ENCODE measurements at regions not wholly inside any gene's neighbourhood (a gene's known extent, or its start where the extent isn't known, plus 50 kb on each side); places are given as distances from the start of the nearest gene placed in this dataset.

GRCh38 chr13:61905054-61905453, 489.4 kb upstream of the PCDH20 start:
- H3K36me3 Mint-ChIP-seq (ENCODE audit: low read depth), result no peaks in the 10 kb centered on the region

GRCh38 chr13:61901946-61902541, 486.4 kb upstream of the PCDH20 start:
- no peaks in the 10 kb centered on the region for H3K4me1 Mint-ChIP-seq (ENCODE audit: low read depth)
- no peaks in the 10 kb centered on the region for H3K36me3 Mint-ChIP-seq (ENCODE audit: low read depth)
- H3K4me3 Mint-ChIP-seq (ENCODE audit: unreplicated experiment), result no peak overlapping the region
- H3K9me3 Mint-ChIP-seq (ENCODE audit: low read depth), result no peaks in the 10 kb centered on the region
- no peak for DNase-seq (ENCODE audit: low spot score)
- no peak for TF ChIP-seq CTCF (IDR thresholded peaks at IDR 0.05)
- H3K27me3 Mint-ChIP-seq (ENCODE audit: low read depth), result peaks cover 2% of the 10 kb centered on the region
- H3K27ac Mint-ChIP-seq (ENCODE audit: unreplicated experiment), result no peak overlapping the region

More at GRCh38 chr13:61905054-61905453, 489.4 kb upstream of the PCDH20 start:
- Mint-ChIP-seq H3K27ac (ENCODE audit: unreplicated experiment) (no peak overlapping the region), H3K9me3 (ENCODE audit: low read depth) (no peaks in the 10 kb centered on the region), H3K4me1 (ENCODE audit: low read depth) (no peaks in the 10 kb centered on the region), H3K27me3 (ENCODE audit: low read depth) (peaks cover 2% of the 10 kb centered on the region), H3K4me3 (ENCODE audit: unreplicated experiment) (no peak overlapping the region)
- no peak for DNase-seq (ENCODE audit: low spot score)
- TF ChIP-seq CTCF (IDR thresholded peaks at IDR 0.05), result no peak

DNA sequence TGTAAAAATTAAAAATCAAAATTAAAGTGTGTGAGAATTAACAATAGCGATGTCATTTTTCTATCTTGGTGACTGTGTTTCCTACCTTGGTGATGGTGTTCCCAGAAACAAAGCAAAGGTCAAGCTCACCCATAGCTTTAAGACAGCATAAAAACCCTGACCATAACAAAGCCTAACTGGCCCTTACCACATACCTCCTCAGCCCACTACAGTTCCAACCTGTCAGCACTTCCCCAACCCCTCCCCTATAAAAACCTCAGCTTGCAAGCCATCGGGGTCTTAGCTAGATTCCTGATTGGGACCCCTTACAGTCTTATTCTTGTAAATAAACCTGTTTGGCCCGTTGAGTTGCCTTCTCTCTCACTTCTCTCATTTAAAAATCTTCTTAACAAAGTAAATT, 484.4 kb upstream of the PCDH20 start:
- TF ChIP-seq CTCF (IDR thresholded peaks at IDR 0.05), result no peak
- Mint-ChIP-seq H3K4me3 (ENCODE audit: unreplicated experiment) (no peak overlapping the region), H3K27me3 (ENCODE audit: low read depth) (no peaks in the 10 kb centered on the region), H3K9me3 (ENCODE audit: low read depth) (no peaks in the 10 kb centered on the region), H3K4me1 (ENCODE audit: low read depth) (no peaks in the 10 kb centered on the region), H3K36me3 (ENCODE audit: low read depth) (no peaks in the 10 kb centered on the region), H3K27ac (ENCODE audit: unreplicated experiment) (no peak overlapping the region)
- DNase-seq (ENCODE audit: low spot score), result no peak

GRCh38 chr13:61898207-61898606, 482.6 kb upstream of the PCDH20 start:
- no peak for DNase-seq (ENCODE audit: low spot score)
- Mint-ChIP-seq H3K27me3 (ENCODE audit: low read depth) (peaks cover 7% of the 10 kb centered on the region), H3K4me1 (ENCODE audit: low read depth) (no peaks in the 10 kb centered on the region), H3K36me3 (ENCODE audit: low read depth) (no peaks in the 10 kb centered on the region), H3K27ac (ENCODE audit: unreplicated experiment) (no peak overlapping the region), H3K4me3 (ENCODE audit: unreplicated experiment) (no peak overlapping the region), H3K9me3 (ENCODE audit: low read depth) (no peaks in the 10 kb centered on the region)
- TF ChIP-seq CTCF (IDR thresholded peaks at IDR 0.05), result no peak

- Mint-ChIP-seq H3K4me3 (ENCODE audit: unreplicated experiment) (no peak overlapping the region), H3K27ac (ENCODE audit: unreplicated experiment) (no peak overlapping the region), H3K9me3 (ENCODE audit: low read depth) (no peaks in the 10 kb centered on the region), H3K36me3 (ENCODE audit: low read depth) (no peaks in the 10 kb centered on the region), H3K27me3 (ENCODE audit: low read depth) (peaks cover 8% of the 10 kb centered on the region), H3K4me1 (ENCODE audit: low read depth) (no peaks in the 10 kb centered on the region)
- DNase-seq (ENCODE audit: low spot score), result no peak
- TF ChIP-seq CTCF (IDR thresholded peaks at IDR 0.05), result no peak
These were observed 475.8 kb upstream of the PCDH20 start for GRCh38 chr13:61891401-61891800.
